Esophagus (tissue), 2 donors: ENCODE measurements at regions not wholly inside any gene's neighbourhood (a gene's known extent, or its start where the extent isn't known, plus 50 kb on each side); places are given as distances from the start of the nearest gene placed in this dataset.

Source experiments
- H3K27ac ChIP-seq, 2 donors: one replicate each; pipeline ENCODE4 v1.5.1; 2013; ENCODE audit warnings: low read depth in 2 of 2, mild to moderate bottlenecking in 2 of 2, inconsistent platforms in 1 of 2, low read length in 1 of 2, moderate library complexity in 1 of 2
- H3K27me3 ChIP-seq, 2 donors: one replicate each; pipeline ENCODE4 v1.6.1; 2013; ENCODE audit warnings: low read length in 2 of 2, control low read depth in 1 of 2, mild to moderate bottlenecking in 1 of 2; ENCODE audit not compliant: insufficient read depth in 2 of 2, control insufficient read depth in 1 of 2
- H3K36me3 ChIP-seq, 2 donors: one replicate each; pipeline ENCODE4 v1.6.1; 2013; ENCODE audit warnings: low read length in 1 of 2; ENCODE audit not compliant: control insufficient read depth in 2 of 2, insufficient read depth in 2 of 2
- H3K4me1 ChIP-seq, 2 donors: one replicate each; pipeline ENCODE4 v1.6.1; 2013; ENCODE audit warnings: low read length in 1 of 2; ENCODE audit not compliant: control insufficient read depth in 2 of 2, insufficient read depth in 2 of 2
- H3K4me3 ChIP-seq, 2 donors: one replicate each; pipeline ENCODE4 v1.5.1; 2013; ENCODE audit warnings: low read length in 2 of 2, mild to moderate bottlenecking in 2 of 2, low read depth in 1 of 2, moderate library complexity in 1 of 2
- H3K9me3 ChIP-seq, 2 donors: one replicate each; pipeline ENCODE4 v1.6.1; 2013; ENCODE audit warnings: mild to moderate bottlenecking in 2 of 2, low read depth in 1 of 2, low read length in 1 of 2, moderate library complexity in 1 of 2; ENCODE audit not compliant: control insufficient read depth in 2 of 2, insufficient read depth in 1 of 2
- WGBS, 2 donors: extraction: QIAGEN DNeasy Blood & Tissue Kit; methylation state at CpG; one replicate each; pipeline ENCODE4 v1.1.7; 2013; 5-methylcytosine and 5-hydroxymethylcytosine counted together
- donor health status: healthy with polysubstance abuse.
- donor health status: Bipolar disorder and iron deficiency.

DNA sequence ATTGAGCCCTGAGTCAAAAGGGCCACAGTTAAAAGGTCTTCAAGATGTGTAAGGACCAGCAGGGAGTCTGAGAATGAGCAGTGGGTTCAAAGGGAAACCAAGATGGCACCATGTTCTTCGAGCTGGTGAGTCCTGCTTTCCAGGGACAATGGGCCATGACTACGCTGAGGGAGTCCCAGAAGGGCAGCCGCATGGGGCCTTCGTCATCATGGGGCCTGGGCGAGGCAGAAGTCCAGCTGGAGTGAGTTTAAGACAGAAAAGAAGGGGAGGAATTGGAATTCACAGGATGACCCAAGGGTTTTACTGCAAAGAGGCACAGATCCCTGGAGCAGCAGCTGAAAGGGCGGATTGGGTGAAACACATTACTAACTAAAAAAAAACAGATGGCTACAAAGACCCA is 340.8 kb upstream of the MYT1L start:
- no peaks in the 10 kb centered on the region for H3K27me3 ChIP-seq
- no peaks in the 10 kb centered on the region for H3K36me3 ChIP-seq
- 89 to 92% methylated on average over 6 of the region's 6 CpGs for WGBS, 2 donors
- H3K4me3 ChIP-seq: no peak overlapping the region
- H3K27ac ChIP-seq: no peak overlapping the region
- no peaks in the 10 kb centered on the region for H3K9me3 ChIP-seq
- H3K4me1 ChIP-seq: no peaks in the 10 kb centered on the region

DNA sequence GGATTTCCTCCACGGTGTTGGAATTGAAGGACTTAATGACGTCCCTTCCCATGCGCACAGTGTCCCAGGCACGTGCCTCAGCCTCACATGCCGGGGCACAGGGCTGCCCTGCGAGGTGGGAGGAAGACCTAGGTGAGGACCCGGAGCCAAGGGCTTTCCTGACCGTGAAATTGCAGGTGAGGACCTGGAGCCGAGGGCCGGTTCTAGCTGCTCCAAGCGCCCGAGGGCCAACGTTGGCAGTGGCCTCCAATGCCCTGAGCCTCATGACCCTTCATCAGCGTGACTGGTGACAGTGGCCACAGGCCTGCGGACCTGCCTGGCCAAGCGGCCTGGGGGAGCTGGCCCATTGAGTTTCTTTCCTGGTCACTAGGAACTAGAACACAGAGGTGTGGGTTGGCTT is 338.2 kb upstream of the MYT1L start:
- peaks cover 0 to 2% of the 10 kb centered on the region in 2 donors for H3K4me1 ChIP-seq
- H3K4me3 ChIP-seq: no peak overlapping the region
- H3K27me3 ChIP-seq: no peaks in the 10 kb centered on the region
- H3K27ac ChIP-seq: no peak overlapping the region
- WGBS, 2 donors: 88 to 92% methylated on average over 16 of the region's 16 CpGs
- H3K36me3 ChIP-seq: no peaks in the 10 kb centered on the region
- no peaks in the 10 kb centered on the region for H3K9me3 ChIP-seq

DNA sequence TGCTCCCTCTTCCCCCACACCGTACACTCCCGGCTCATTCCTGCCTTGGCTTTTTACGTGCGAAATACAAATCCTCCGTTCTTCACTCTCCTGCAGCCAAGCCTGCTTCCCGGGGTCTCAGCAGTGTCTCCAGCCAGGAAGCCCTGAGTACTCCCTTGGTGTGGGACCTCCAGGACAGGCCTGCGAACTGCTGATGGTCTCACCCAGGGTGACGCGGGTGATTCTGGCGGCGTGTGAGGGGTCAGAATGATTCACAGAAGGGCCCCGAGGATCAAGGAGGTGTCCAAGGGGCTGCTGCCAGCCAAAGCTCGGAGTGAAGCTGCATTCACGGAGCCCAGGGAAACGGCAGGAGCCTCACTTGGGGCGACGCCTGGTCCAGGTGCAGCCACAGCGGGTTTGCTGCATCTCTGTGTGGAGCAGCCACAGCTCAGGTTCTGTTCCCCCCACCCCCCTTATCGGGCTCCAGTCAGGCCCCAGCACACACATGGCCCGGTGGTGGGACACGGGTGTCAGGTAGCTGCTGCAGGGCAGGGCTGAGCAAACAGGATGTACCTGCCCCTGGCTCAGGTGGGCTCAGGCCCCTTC is 337.7 kb upstream of the MYT1L start:
- no peak overlapping the region for H3K27ac ChIP-seq
- no peak overlapping the region for H3K4me3 ChIP-seq
- no peaks in the 10 kb centered on the region for H3K27me3 ChIP-seq
- peaks cover 0 to 7% of the 10 kb centered on the region in 2 donors for H3K4me1 ChIP-seq
- no peaks in the 10 kb centered on the region for H3K36me3 ChIP-seq
- no peaks in the 10 kb centered on the region for H3K9me3 ChIP-seq
- WGBS, 2 donors: 89 to 90% methylated on average over 21 of the region's 21 CpGs

DNA sequence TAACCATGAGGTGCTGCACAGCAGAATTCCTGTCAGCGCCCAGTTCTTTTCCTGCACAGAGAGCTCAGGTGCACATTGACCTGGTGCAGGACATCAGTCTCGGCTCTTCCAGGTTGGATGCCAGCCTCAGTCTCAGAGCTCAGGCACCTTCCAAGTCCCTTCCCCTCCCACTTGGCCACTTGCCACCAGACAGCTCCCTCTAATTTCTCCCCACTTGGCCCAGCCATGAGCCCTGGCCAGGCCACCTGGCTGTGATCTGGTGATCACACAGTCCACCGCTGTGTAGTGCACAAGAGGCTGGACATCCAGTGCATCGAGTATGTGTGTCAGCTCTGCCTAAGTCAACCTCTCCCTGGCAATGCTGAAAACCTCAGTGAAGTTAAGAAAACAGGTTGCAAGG is 336.6 kb upstream of the MYT1L start:
- Histone ChIP-seq H3K27ac (no peak overlapping the region), H3K9me3 (no peaks in the 10 kb centered on the region), H3K27me3 (no peaks in the 10 kb centered on the region), H3K4me1 (peaks cover 0 to 12% of the 10 kb centered on the region in 2 donors), H3K4me3 (no peak overlapping the region), H3K36me3 (no peaks in the 10 kb centered on the region)
- 77 to 87% methylated on average over 4 of the region's 4 CpGs for WGBS, 2 donors

DNA sequence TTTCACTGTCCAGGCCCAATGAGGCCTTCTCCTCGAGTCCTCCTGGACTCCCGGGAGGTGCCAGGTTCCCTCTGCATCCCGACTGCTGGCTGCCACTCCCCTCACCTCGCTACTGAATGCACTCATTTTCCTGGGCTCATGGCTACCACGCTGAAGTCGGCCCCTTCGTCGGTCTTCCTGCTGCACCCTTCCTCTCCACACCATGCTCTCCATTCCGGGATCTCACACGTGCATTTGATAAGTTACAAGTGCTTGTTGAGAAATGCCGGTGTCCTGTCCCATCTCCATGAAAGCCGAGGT is 334.7 kb upstream of the MYT1L start:
- Histone ChIP-seq H3K36me3 (no peaks in the 10 kb centered on the region), H3K9me3 (no peaks in the 10 kb centered on the region), H3K27ac (no peak overlapping the region), H3K4me3 (no peak overlapping the region), H3K4me1 (peaks cover 0 to 23% of the 10 kb centered on the region in 2 donors), H3K27me3 (no peaks in the 10 kb centered on the region)
- 90 to 94% methylated on average over 12 of the region's 12 CpGs for WGBS, 2 donors

DNA sequence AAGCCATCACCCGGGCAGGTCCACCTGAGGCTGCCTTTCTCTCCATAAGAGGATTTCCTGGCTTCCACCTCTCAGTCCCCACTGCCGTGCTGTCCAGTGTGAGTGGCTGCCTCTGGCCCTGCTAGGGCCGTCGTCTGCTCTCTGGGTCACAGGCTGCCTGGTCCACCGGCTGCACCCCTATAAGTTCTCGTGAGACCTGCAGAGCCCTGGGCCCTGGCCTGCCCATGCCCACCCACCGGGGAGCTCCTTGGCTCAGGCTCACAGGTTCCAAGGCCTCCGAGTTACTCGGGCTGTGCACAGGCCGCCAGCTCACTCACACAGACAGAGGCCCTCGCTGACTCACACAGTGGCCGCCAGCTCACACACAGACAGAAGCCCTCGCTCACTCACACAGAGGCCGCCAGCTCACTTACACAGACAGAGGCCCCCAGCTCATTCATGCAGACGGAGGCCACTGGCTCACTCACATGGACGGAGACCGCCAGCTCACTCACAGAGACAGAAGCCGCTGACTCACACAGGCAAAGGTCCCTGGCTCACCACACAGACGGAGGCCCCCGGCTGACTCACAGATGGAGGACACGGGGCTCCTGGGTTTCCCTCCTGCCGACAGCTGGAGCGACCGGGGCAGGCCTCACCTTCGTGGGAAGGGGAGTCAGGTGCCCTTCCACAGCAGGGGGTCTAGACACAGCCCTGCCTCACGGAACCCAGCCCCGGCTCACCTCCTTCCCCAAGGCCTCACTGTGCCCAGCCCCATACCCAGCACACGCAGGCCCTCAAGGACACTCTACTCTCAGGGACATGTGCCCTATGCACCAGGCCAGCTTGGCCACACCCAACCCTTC is 334.1 kb upstream of the MYT1L start:
- no peak overlapping the region for H3K27ac ChIP-seq
- no peak overlapping the region for H3K4me3 ChIP-seq
- H3K36me3 ChIP-seq: no peaks in the 10 kb centered on the region
- H3K4me1 ChIP-seq: peaks cover 0 to 23% of the 10 kb centered on the region in 2 donors
- H3K27me3 ChIP-seq: no peaks in the 10 kb centered on the region
- WGBS, 2 donors: 83 to 86% methylated on average over 28 of the region's 28 CpGs
- no peaks in the 10 kb centered on the region for H3K9me3 ChIP-seq

DNA sequence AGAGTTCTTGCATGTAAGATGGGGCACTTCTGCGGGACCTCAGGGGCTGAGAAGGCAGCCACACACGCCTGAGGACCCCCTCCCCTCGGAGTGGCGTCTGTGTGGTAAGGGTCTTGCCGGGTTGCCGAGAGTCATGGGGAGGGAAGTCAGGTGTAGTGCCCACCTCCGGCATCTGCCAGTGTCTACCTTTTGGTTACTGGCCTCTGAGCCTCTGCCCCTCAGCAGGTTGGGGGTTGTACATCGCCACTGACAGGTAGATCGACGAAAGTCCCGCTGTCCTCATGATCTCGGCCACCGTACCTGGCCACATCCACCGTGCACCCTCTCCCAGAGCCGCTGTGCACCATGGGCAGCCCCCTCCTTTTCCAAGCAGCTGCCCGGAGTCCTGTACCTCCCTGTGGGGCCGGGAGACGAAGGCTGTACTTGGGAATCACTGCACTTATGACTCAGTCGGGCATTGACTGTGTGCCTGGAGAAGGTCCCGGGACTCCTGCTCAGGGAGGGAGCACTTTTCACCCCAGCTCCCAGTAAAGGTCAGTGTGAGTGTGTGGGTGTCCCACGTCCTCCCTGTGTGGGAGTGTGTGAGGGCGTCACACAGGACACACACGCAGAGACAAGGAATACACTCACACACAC is 332.4 kb upstream of the MYT1L start:
- no peaks in the 10 kb centered on the region for H3K27me3 ChIP-seq
- 66% methylated on average over 23 of the region's 23 CpGs for WGBS, 2 donors
- no peaks in the 10 kb centered on the region for H3K36me3 ChIP-seq
- H3K27ac ChIP-seq: no peak overlapping the region
- H3K4me3 ChIP-seq: no peak overlapping the region
- peaks cover 0 to 23% of the 10 kb centered on the region in 2 donors for H3K4me1 ChIP-seq
- no peaks in the 10 kb centered on the region for H3K9me3 ChIP-seq

DNA sequence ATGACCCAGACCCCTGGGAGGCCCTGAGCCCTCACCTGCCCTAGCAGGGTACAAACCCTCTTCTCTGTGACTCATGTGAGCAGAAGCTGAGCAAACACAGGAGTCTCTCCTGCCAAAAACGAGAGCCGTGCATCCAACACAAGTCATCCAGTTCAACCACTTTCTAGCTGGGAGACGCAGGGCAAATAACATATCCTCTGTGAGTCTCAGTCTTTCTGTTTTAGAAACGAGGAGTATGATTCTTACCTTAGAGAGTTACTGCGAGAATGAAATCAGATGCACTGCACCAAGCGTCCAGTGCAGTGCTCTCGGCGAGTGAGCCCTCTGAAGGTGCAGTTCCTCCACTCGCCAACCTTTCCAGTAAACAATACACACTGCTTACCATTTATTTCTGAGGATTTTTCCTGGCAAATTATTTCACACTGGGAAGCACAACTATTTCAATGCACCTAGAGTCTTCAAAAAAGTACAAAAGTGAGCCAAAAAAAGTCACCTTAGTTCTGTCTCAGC is 331.8 kb upstream of the MYT1L start:
- Histone ChIP-seq H3K27me3 (no peaks in the 10 kb centered on the region), H3K4me1 (peaks cover 0 to 23% of the 10 kb centered on the region in 2 donors), H3K4me3 (no peak overlapping the region), H3K9me3 (no peaks in the 10 kb centered on the region), H3K36me3 (no peaks in the 10 kb centered on the region), H3K27ac (peak overlapping the region in 1 of 2 donors; percentile 74)
- WGBS, 2 donors: 40 to 45% methylated on average over 9 of the region's 9 CpGs

DNA sequence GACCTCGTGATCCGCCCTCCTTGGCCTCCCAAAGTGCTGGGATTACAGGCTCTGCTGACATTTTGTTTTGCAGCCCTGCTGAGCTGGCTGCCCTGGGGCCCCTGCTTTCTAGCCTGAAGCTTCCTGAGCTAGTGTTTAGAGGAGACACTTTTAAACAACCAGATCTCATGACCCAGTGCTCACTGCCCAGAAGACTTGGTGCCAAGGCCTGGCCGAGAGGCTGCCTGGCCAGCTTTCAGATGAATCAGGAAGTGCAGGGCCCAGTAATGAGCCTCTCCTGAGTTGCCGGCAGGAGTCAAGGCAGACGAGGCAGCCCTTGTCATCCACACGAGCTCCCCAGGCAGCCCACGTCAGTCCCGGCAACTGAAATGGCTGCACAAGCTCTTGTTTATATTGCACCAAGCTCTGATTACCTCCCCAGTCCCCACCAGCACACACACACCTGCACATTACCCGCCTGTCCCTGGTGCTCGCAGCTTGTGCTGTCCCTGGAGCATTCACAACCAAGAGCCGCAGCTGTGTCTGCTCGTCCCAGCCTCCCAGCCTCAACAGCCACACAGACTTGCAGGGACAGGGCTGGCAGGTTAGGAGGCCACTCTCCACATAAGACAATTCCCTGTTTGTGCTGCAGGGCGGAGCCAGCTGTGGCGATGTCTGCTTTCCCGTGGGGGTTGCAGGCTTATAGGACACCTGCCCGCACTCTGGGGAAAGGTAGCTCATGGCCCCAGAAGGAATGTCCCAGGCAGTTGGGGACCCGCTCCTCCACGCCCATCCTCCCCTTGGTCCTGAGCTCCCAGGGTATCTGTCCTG is 331.2 kb upstream of the MYT1L start:
- no peaks in the 10 kb centered on the region for H3K9me3 ChIP-seq
- peak overlapping the region; percentile 38 to 74 for H3K27ac ChIP-seq
- H3K4me3 ChIP-seq: no peak overlapping the region
- H3K36me3 ChIP-seq: no peaks in the 10 kb centered on the region
- peaks cover 0 to 23% of the 10 kb centered on the region in 2 donors for H3K4me1 ChIP-seq
- no peaks in the 10 kb centered on the region for H3K27me3 ChIP-seq
- WGBS, 2 donors: 42 to 53% methylated on average over 18 of the region's 18 CpGs
